ENCODE measurements at regions not wholly inside any gene's neighbourhood (a gene's known extent, or its start where the extent isn't known, plus 50 kb on each side); places are given as distances from the start of the nearest gene placed in this dataset.

GRCh38 chr3:23017801-23018200, 185.3 kb upstream of the UBE2E2 start:
- Mint-ChIP-seq H3K27me3 (ENCODE audit: low read depth, poor library complexity) (peaks cover 10% of the 10 kb centered on the region), H3K9me3 (no peaks in the 10 kb centered on the region), H3K27ac (no peak overlapping the region), H3K4me3 (no peak overlapping the region), H3K36me3 (ENCODE audit: low read depth) (no peaks in the 10 kb centered on the region), H3K4me1 (peaks cover 5% of the 10 kb centered on the region)
- no peak for TF ChIP-seq CTCF (IDR thresholded peaks at IDR 0.05)
- DNase-seq = no peak

- H3K4me1 Mint-ChIP-seq = peaks cover 5% of the 10 kb centered on the region
- H3K36me3 Mint-ChIP-seq (ENCODE audit: low read depth) = no peaks in the 10 kb centered on the region
- no peak overlapping the region for H3K4me3 Mint-ChIP-seq
- peaks cover 7% of the 10 kb centered on the region for H3K27me3 Mint-ChIP-seq (ENCODE audit: low read depth, poor library complexity)
- peaks cover 3% of the 10 kb centered on the region for H3K9me3 Mint-ChIP-seq
- no peak for DNase-seq
- TF ChIP-seq CTCF (IDR thresholded peaks at IDR 0.05) = no peak
- no peak overlapping the region for H3K27ac Mint-ChIP-seq
Measured at GRCh38 chr3:23019596-23020300, 183.4 kb upstream of the UBE2E2 start.

- Mint-ChIP-seq H3K4me1 (no peaks in the 10 kb centered on the region), H3K9me3 (peaks cover 22% of the 10 kb centered on the region), H3K4me3 (no peak overlapping the region), H3K27ac (no peak overlapping the region), H3K27me3 (ENCODE audit: low read depth, poor library complexity) (no peaks in the 10 kb centered on the region), H3K36me3 (ENCODE audit: low read depth) (no peaks in the 10 kb centered on the region)
- TF ChIP-seq CTCF (IDR thresholded peaks at IDR 0.05) = no peak
- no peak for DNase-seq
Measured at GRCh38 chr3:23028294-23028693, 174.8 kb upstream of the UBE2E2 start.

GRCh38 chr3:23029001-23029400, 174.1 kb upstream of the UBE2E2 start:
- Mint-ChIP-seq H3K36me3 (ENCODE audit: low read depth) (no peaks in the 10 kb centered on the region), H3K9me3 (peaks cover 26% of the 10 kb centered on the region), H3K27me3 (ENCODE audit: low read depth, poor library complexity) (no peaks in the 10 kb centered on the region), H3K27ac (no peak overlapping the region), H3K4me1 (no peaks in the 10 kb centered on the region), H3K4me3 (no peak overlapping the region)
- no peak for DNase-seq
- no peak for TF ChIP-seq CTCF (IDR thresholded peaks at IDR 0.05)

GRCh38 chr3:23035927-23036640, 167.0 kb upstream of the UBE2E2 start:
- Mint-ChIP-seq H3K9me3 (peaks cover 34% of the 10 kb centered on the region), H3K4me3 (no peak overlapping the region), H3K27ac (no peak overlapping the region), H3K4me1 (peaks cover 8% of the 10 kb centered on the region), H3K27me3 (ENCODE audit: low read depth, poor library complexity) (no peaks in the 10 kb centered on the region), H3K36me3 (ENCODE audit: low read depth) (no peaks in the 10 kb centered on the region)
- DNase-seq = peak; percentile 11
- TF ChIP-seq CTCF (IDR thresholded peaks at IDR 0.05) = no peak

GRCh38 chr3:23036728-23037127, 166.4 kb upstream of the UBE2E2 start:
- TF ChIP-seq CTCF (IDR thresholded peaks at IDR 0.05) = no peak
- Mint-ChIP-seq H3K36me3 (ENCODE audit: low read depth) (no peaks in the 10 kb centered on the region), H3K9me3 (peaks cover 30% of the 10 kb centered on the region), H3K4me1 (peaks cover 8% of the 10 kb centered on the region), H3K27me3 (ENCODE audit: low read depth, poor library complexity) (no peaks in the 10 kb centered on the region), H3K4me3 (no peak overlapping the region), H3K27ac (no peak overlapping the region)
- no peak for DNase-seq

All from nephron progenitor cell (in vitro differentiated cells).